GM19238 (cell line): ENCODE measurements at regions not wholly inside any gene's neighbourhood (a gene's known extent, or its start where the extent isn't known, plus 50 kb on each side); places are given as distances from the start of the nearest gene placed in this dataset.

Experiments
- DNase-seq: peaks from one replicate; pipeline ENCODE4 v3.0.0; 2011; ENCODE audit warnings: low spot score; ENCODE audit not compliant: insufficient read length

GRCh38 chr22:49312601-49313000, 515.1 kb downstream of the BRD1 start:
- DNase-seq: no peak

GRCh38 chr22:49310354-49310753, 517.3 kb downstream of the BRD1 start:
- no peak for DNase-seq

- no peak for DNase-seq
Observed at GRCh38 chr22:49308300-49308699, 519.4 kb downstream of the BRD1 start.

- DNase-seq: no peak
Observed at GRCh38 chr22:49307870-49308269, 519.8 kb downstream of the BRD1 start.

- no peak for DNase-seq
Observed at GRCh38 chr22:49307481-49307830, 520.2 kb downstream of the BRD1 start.

- no peak for DNase-seq
Observed at GRCh38 chr22:49306632-49307480, 520.8 kb downstream of the BRD1 start.

- DNase-seq: no peak
Observed at GRCh38 chr22:49305966-49306631, 521.6 kb downstream of the BRD1 start.

- peak; percentile 47 for DNase-seq
Observed at GRCh38 chr22:49305214-49305965, 522.3 kb downstream of the BRD1 start.

- no peak for DNase-seq
Observed at GRCh38 chr22:49303781-49304461, 523.8 kb downstream of the BRD1 start.

GRCh38 chr22:49303061-49303735, 524.5 kb downstream of the BRD1 start:
- no peak for DNase-seq

GRCh38 chr22:49302530-49302929, 525.1 kb downstream of the BRD1 start:
- DNase-seq: no peak

GRCh38 chr22:49302150-49302460, 525.6 kb downstream of the BRD1 start:
- DNase-seq: no peak

GRCh38 chr22:49301398-49302149, 526.1 kb downstream of the BRD1 start:
- DNase-seq: no peak

GRCh38 chr22:49300951-49301397, 526.7 kb downstream of the BRD1 start:
- DNase-seq: no peak

- DNase-seq: no peak
Observed at GRCh38 chr22:49300241-49300640, 527.4 kb downstream of the BRD1 start.

- DNase-seq: no peak
Observed at GRCh38 chr22:49299821-49300231, 527.8 kb downstream of the BRD1 start.

- no peak for DNase-seq
Observed at GRCh38 chr22:49298834-49299750, 528.6 kb downstream of the BRD1 start.

- DNase-seq: no peak
Observed at GRCh38 chr22:49297871-49298721, 529.6 kb downstream of the BRD1 start.
